ENCODE measurements at regions not wholly inside any gene's neighbourhood (a gene's known extent, or its start where the extent isn't known, plus 50 kb on each side); places are given as distances from the start of the nearest gene placed in this dataset.

GRCh38 chr6:115796061-115796460 is 264.6 kb downstream of the FRK start:
- intact Hi-C loops (cut with micrococcal nuclease; ENCODE audit: unreplicated experiment), result no loop called here
- DNase-seq (ENCODE audit: low read depth, low spot score) (no peak), ATAC-seq (no peak)
- H3K36me3 ChIP-seq (ENCODE audit: control insufficient read depth, insufficient read depth, low read length), result no peaks in the 10 kb centered on the region
- in situ Hi-C loops (cut with HindIII; ENCODE audit: low pct_unique_long_range_greater_than_20kb, low sequenced_read_pairs), result no loop called here
- TF ChIP-seq SIN3A (IDR thresholded peaks at IDR 0.05; ENCODE audit: borderline replicate concordance, insufficient read depth, low read depth, low read length), result no peak
- no peak for TF ChIP-seq CTCF (IDR thresholded peaks at IDR 0.05)
- no peak for TF ChIP-seq TCF7L2 (IDR thresholded peaks at IDR 0.05; ENCODE audit: low read depth, low read length)
- no peak for TF ChIP-seq POLR2AphosphoS5 (IDR thresholded peaks at IDR 0.05; ENCODE audit: low read depth, low read length)
- TF ChIP-seq, protein P1, sequence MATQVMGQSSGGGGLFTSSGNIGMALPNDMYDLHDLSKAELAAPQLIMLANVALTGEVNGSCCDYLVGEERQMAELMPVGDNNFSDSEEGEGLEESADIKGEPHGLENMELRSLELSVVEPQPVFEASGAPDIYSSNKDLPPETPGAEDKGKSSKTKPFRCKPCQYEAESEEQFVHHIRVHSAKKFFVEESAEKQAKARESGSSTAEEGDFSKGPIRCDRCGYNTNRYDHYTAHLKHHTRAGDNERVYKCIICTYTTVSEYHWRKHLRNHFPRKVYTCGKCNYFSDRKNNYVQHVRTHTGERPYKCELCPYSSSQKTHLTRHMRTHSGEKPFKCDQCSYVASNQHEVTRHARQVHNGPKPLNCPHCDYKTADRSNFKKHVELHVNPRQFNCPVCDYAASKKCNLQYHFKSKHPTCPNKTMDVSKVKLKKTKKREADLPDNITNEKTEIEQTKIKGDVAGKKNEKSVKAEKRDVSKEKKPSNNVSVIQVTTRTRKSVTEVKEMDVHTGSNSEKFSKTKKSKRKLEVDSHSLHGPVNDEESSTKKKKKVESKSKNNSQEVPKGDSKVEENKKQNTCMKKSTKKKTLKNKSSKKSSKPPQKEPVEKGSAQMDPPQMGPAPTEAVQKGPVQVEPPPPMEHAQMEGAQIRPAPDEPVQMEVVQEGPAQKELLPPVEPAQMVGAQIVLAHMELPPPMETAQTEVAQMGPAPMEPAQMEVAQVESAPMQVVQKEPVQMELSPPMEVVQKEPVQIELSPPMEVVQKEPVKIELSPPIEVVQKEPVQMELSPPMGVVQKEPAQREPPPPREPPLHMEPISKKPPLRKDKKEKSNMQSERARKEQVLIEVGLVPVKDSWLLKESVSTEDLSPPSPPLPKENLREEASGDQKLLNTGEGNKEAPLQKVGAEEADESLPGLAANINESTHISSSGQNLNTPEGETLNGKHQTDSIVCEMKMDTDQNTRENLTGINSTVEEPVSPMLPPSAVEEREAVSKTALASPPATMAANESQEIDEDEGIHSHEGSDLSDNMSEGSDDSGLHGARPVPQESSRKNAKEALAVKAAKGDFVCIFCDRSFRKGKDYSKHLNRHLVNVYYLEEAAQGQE (IDR thresholded peaks at IDR 0.05; ENCODE audit: insufficient read depth in 1 of 2, low read depth in 2 of 2, low read length in 1 of 2), result no peak
- no peaks in the 10 kb centered on the region for H3K4me1 ChIP-seq (ENCODE audit: control insufficient read depth, insufficient read depth, low read length)
- H3K27ac ChIP-seq (ENCODE audit: low read length), result no peak overlapping the region
- H3K4me3 ChIP-seq (ENCODE audit: low read depth in 2 of 2, low read length in 2 of 2), result no peak overlapping the region
- 0 out of 2 replicates have a peak, but pooled peaks cover 3% of the 10 kb centered on the region for H3K9me3 ChIP-seq (ENCODE audit: control insufficient read depth, insufficient read depth, low read depth, low read length)
- ChIA-PET POLR2A (no interaction called here), CTCF (no interaction called here)
- BruUV-seq (replicated peaks), result no TSS peak
- no peaks in the 10 kb centered on the region for H3K27me3 ChIP-seq (ENCODE audit: control insufficient read depth, insufficient read depth, low read length)

DNA sequence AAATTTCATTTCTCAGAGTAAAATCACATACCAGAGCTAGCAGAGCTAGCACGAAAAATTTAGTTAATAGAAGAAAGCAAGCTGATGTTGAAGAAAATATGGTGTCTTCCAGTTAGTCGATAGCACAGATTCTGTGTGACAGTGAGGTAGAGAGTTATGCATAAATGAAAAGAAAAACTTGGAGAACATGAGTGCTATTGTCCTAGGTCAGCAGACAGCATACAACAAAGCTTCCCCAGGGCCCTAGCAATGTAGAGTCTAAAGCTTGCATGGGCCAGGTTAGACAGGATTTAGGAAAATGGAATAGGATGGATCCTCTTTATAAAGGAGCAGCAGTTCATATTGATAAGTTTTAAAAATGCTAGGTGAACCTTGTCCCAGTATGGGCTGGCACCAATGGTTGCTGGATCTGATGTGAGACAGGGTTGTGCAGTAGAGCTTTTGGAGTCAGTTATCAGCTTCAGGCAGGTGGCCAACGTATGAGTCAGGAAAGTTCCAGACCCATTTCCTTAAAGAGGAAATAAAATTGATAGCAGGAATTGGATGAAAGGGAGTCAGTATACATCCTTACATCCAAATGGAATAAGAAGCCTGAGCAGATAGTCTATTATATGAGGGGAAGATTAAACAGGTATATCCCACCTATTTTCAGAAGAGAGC is 277.2 kb downstream of the FRK start:
- POLR2A ChIA-PET, result no interaction called here
- no TSS peak for BruUV-seq (replicated peaks)
- in situ Hi-C loops (cut with HindIII; ENCODE audit: low pct_unique_long_range_greater_than_20kb, low sequenced_read_pairs), result no loop called here

More for the DNA sequence above, 277.2 kb downstream of the FRK start:
- intact Hi-C loops (cut with micrococcal nuclease; ENCODE audit: unreplicated experiment), result no loop called here
- Histone ChIP-seq H3K27me3 (ENCODE audit: control insufficient read depth, insufficient read depth, low read length) (no peaks in the 10 kb centered on the region), H3K4me1 (ENCODE audit: control insufficient read depth, insufficient read depth, low read length) (no peaks in the 10 kb centered on the region), H3K36me3 (ENCODE audit: control insufficient read depth, insufficient read depth, low read length) (no peaks in the 10 kb centered on the region), H3K27ac (ENCODE audit: low read length) (no peak overlapping the region), H3K9me3 (ENCODE audit: control insufficient read depth, insufficient read depth, low read depth, low read length) (no peaks in the 10 kb centered on the region), H3K4me3 (ENCODE audit: low read depth in 2 of 2, low read length in 2 of 2) (no peak overlapping the region)
- TF ChIP-seq TCF7L2 (IDR thresholded peaks at IDR 0.05; ENCODE audit: low read depth, low read length), result no peak
- no peak for TF ChIP-seq CTCF (IDR thresholded peaks at IDR 0.05)
- TF ChIP-seq, protein P1 (IDR thresholded peaks at IDR 0.05; ENCODE audit: insufficient read depth in 1 of 2, low read depth in 2 of 2, low read length in 1 of 2), result no peak
- TF ChIP-seq POLR2AphosphoS5 (IDR thresholded peaks at IDR 0.05; ENCODE audit: low read depth, low read length), result no peak
- no peak for TF ChIP-seq SIN3A (IDR thresholded peaks at IDR 0.05; ENCODE audit: borderline replicate concordance, insufficient read depth, low read depth, low read length)
- DNase-seq (ENCODE audit: low read depth, low spot score) (no peak), ATAC-seq (no peak)
- CTCF ChIA-PET, result no interaction called here
